GM19452 (cell line): ENCODE measurements at regions not wholly inside any gene's neighbourhood (a gene's known extent, or its start where the extent isn't known, plus 50 kb on each side); places are given as distances from the start of the nearest gene placed in this dataset.
"Not testable (repeated sequence)": the region's sequence is repeated elsewhere in the genome, so short reads cannot be mapped to it uniquely, and the experiment has no call there.

Experiments used
- ATAC-seq: cut with Tn5 transposase; IDR thresholded peaks from one replicate; pipeline ENCODE4 v1.9.1; 2021; ENCODE audit not compliant: unreplicated experiment

DNA sequence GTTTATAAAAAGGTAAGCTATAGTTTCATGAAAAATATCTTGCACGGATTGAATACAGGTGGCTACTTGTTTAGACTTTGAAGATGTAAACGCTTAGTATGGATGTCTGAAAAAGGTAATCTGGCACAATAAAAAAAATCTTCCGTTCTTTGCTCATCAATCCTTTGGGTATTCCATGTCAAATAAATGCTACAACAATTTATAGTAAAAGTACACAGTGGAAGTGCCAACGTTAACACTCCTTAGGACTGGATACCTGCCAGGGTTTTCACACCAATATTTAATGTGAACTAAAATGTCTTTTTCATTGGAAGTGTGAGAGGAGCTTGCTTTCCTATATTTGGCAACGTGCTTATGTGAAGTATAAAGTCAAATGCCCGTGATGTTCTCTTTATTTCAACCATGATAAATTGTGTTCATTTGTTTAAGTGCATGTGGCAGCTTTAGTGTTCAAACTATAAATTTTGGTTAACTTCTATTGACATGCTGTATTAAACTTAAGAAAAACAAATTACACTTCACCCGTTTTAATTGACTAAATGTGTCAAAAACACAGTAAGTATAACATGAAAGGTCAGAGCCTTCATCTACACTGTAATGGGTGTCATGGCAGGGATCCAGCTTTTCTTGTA, 121.7 kb upstream of the HAND2 start:
- ATAC-seq = no peak

DNA sequence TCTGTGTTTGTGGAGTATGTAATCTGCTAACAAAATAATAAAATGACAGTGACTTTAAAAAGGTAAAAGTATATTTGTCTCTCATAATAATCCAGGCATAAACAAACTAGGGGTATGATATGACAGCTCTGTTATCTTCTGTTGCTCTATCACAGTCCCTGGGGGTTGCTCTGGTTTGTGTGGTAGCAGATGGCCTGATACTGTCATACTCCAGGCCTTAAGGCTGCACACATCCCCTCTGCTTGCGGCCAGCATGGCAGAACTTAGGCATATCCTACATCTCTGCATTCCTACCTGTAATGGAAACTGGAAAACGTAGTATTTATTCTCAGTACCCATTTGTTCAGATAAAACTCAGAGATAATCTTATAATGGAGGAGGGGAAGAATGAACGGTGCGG, 117.9 kb upstream of the HAND2 start:
- no peak for ATAC-seq

DNA sequence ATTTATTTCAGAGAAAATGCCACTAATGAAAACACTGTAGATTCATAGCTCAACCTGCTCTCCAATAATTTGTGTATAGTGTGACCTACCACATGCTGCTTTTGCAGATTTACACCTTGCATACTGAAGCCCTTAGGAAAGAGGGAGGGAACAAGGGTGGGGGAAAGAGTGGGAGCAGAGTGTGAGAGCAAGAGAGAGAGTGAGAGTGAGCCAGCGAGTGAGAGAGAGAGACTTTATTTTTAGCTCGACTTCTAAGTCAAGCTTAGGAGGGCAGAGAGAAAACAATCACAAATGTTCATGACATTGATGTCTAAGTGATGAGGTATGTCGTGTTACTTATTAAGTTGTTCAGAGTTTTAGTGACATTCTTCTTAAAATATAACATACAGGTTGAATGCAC, 112.5 kb upstream of the HAND2 start:
- ATAC-seq = no peak

DNA sequence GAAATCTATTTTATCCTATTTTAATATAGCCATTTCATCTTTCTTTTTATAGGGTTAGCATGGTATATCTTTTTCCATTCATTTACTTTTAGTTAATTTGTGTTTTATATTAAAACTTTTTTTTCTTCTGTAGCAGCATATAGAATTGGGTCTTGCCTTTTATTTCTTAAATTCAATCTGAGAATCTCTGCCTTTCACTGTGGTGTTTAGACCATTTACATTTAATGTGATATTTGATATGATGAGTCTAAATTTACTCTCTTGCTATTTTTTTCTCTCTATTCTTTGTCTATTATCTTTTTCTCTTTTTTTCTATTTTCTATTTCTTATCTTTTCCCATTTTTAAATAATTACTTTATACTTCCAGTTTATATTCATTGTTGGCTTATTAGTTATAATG, 105.4 kb upstream of the HAND2 start:
- no peak for ATAC-seq

DNA sequence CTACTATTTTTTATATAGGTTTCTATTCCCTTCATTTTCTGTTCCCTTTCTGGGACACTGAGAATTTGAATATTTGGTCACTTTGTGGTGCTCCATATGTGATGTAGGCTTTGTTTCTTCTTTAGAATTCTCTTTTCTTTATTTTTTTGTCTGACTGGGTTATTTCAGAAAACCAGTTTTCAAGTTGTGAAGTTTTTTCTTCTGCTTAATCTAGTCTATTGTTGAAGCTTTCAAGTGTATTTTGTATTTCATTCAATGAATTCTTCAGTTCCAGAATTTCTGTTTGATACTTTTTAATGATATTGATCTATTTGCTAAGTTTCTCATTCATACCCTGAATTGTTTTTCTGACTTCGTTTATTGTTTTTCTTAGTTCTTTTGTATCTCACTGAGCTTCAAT, 96.2 kb upstream of the HAND2 start:
- ATAC-seq = no peak

DNA sequence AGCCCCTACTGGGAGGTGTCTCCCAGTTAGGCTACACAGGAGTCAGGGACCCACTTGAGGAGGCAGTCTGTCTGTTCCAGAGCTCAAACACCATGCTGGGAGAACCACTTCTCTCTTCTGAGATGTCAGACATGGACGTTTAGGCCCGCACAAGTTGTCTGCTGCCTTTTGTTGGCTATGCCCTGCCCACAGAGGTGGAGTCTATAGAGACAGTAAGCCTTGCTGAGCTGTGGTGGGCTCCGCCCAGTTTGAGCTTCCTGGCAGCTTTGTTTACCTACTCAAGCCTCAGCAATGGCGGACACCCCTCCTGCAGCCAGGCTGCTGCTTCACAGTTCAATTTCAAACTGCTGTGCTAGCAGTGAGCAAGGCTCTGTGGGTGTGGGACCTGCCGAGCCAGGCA, 88.6 kb upstream of the HAND2 start:
- not testable (repeated sequence) for ATAC-seq

DNA sequence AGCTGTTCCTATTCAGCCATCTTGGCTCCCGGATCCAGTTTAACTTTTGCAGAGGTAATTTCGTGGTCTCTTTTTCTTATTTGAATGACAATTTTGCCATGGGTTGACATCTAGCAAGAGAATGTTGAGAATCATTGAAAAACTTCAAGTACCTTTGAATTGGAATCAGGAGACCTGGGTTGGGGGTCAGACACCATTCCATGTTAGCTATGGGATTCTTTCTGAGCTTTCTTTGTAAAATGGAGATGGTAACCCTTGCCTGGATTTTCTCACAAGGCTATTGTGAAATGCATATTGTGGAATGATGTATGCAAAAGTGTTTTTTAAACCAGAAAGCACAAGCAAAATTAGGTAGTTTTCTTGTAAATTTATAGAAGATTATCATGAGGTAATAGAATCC, 79.1 kb upstream of the HAND2 start:
- ATAC-seq = no peak

DNA sequence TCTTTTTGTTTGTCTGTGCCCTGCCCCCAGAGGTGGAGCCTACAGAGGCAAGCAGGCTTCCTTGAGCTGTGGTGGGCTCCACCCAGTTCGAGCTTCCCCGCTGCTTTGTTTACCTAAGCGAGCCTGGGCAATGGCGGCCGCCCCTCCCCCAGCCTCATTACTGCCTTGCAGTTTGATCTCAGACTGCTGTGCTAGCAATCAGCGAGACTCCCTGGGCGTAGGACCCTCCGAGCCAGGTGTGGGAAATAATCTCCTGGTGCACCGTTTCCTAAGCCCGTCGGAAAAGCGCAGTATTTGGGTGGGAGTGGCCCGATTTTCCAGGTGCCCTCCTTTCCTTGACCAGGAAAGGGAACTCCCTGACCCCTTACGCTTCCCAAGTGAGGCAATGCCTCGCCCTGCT, 78.6 kb upstream of the HAND2 start:
- ATAC-seq = not testable (repeated sequence)

DNA sequence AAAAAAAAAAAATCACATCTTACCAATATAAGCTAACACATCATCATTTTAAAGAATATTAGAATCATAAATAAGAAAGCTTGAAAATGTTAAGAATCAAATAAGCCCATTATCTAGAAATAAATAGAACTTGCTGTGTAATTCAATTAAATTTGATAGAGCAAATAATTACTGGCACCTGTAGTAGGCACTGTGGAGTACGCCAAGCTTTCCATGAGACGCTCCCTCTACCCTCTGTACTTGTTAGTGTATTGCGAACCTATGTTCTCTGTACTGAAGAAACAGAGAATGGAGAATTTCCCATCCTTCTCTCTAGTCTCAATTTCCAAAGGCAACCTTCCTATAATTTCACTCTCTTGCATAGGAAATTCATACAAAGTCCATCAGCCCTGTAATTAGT, 61.7 kb upstream of the HAND2 start:
- no peak for ATAC-seq

DNA sequence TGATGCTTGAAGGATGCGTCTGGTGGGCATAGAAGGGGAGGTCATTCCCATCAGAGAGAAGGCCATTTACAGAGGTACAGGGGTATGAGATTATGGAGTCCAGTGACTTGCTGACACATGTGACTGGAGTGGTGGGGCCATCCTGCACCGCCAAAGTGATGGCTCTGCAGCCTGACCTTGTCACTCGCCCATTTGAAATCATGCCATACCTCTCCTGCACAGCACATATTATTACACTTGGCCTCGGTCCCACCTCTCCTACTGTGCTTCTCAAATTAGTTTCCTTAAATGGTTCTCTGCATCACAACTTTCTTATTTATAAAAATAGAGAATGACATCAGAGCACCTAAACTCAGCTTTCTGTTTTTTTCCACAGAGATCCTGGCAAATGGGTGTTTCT, 60.7 kb upstream of the HAND2 start:
- ATAC-seq = no peak

DNA sequence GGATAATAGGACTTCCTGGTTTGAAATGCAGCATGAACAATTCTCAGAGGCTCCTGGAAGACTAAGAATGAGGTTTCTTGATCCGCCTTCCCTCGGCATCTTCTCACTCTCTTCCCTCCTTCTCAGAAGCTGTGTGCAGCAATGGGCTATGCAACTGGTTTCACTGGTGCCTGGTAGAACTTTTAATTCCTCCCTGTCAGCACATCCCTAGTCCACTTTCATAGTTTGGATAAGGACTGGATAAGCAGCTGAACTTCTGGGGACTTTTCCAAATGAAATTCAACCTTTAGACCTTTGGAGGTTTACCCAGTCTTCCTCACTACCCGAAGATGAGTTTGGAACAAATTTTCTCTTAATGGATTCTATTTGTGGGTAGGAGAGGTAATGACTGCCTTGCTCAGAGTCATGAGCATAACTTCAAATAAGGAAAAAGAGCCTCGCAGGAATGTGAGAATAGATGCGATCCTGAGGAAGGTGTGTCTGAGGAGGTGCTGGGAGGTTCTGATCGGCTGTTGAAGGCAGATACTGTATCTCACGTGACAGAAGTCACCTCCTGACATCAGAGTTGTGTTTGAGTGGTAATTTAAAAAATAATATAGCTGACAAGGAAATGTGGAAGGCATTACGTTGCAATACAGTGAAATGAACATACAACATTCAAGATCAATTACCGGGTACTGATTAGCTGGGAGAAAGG, 56.0 kb upstream of the HAND2 start:
- ATAC-seq = no peak

DNA sequence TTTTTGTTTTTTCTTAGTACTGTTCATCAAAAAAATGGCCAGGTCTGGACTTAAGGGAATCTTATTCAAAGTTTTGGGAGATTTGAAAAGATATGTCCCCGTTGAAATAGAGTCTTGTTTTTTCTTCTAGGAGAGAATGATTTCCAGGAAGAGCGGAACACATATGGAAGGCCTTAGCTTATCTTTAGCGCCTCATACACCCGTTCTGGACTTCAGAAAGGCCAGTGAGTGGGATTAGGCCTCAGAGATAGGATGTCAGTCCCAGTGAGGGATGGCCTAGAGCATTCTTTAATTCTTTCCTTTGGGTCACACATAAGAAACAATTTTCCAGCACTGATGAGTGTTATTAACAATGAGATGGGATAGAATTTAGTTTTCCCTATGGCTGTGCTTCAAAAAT, 54.5 kb upstream of the HAND2 start:
- no peak for ATAC-seq
